Epithelial cell of esophagus (primary cell): ENCODE measurements at regions not wholly inside any gene's neighbourhood (a gene's known extent, or its start where the extent isn't known, plus 50 kb on each side); places are given as distances from the start of the nearest gene placed in this dataset.

Source experiments
- DNase-seq: peaks from one replicate; pipeline ENCODE4 v3.0.0; 2010; ENCODE audit warnings: low read depth
- H3K4me3 ChIP-seq: 2 replicates; pipeline ENCODE4 v1.5.1; 2011; ENCODE audit warnings: mild to moderate bottlenecking, low read length, control low read depth
- CTCF ChIP-seq: IDR thresholded peaks from 2 replicates; pipeline ENCODE4 v1.5.1; 2011; ENCODE audit warnings: low read depth, mild to moderate bottlenecking, low read length, control low read depth, inconsistent platforms; ENCODE audit not compliant: insufficient read depth; ENCODE audit errors: missing control alignments

- TF ChIP-seq CTCF: no peak
- H3K4me3 ChIP-seq: no peak overlapping the region
- DNase-seq: no peak
These were observed 160.1 kb downstream of the PTCHD1 start for GRCh38 chrX:23494741-23495140.

GRCh38 chrX:23497919-23498318, 163.3 kb downstream of the PTCHD1 start:
- no peak for TF ChIP-seq CTCF
- DNase-seq: no peak

GRCh38 chrX:23501974-23502373, 165.3 kb upstream of the PRDX4 start:
- no peak overlapping the region for H3K4me3 ChIP-seq
- TF ChIP-seq CTCF: no peak
- no peak for DNase-seq

More at GRCh38 chrX:23497919-23498318, 163.3 kb downstream of the PTCHD1 start:
- H3K4me3 ChIP-seq: no peak overlapping the region

GRCh38 chrX:23503835-23504539, 163.3 kb upstream of the PRDX4 start:
- no peak for TF ChIP-seq CTCF
- H3K4me3 ChIP-seq: no peak overlapping the region
- peak; percentile 92 for DNase-seq

GRCh38 chrX:23504540-23504884, 162.8 kb upstream of the PRDX4 start:
- DNase-seq: no peak
- TF ChIP-seq CTCF: no peak
- H3K4me3 ChIP-seq: no peak overlapping the region

- TF ChIP-seq CTCF: no peak
- H3K4me3 ChIP-seq: no peak overlapping the region
- no peak for DNase-seq
These were observed 162.4 kb upstream of the PRDX4 start for GRCh38 chrX:23504895-23505294.
